Central memory CD8-positive, alpha-beta T cell (primary cell): ENCODE measurements at regions not wholly inside any gene's neighbourhood (a gene's known extent, or its start where the extent isn't known, plus 50 kb on each side); places are given as distances from the start of the nearest gene placed in this dataset.

Experiments
- ATAC-seq: fragments of 150-1000 bp; cut with Tn5 transposase; replicated peaks from 2 replicates; pipeline ENCODE4 v1.10.0; 2022; ENCODE audit warnings: mild to moderate bottlenecking, moderate FRiP score, moderate number of reproducible peaks; ENCODE audit not compliant: poor library complexity, severe bottlenecking; ENCODE audit errors: extremely low read depth
- DNase-seq, 2 donors: peaks; one replicate each; pipeline ENCODE4 v3.0.0; 2021; ENCODE audit warnings: low spot score in 2 of 2
- H3K27ac Mint-ChIP-seq: one replicate; pipeline ENCODE4 v1.8.0; 2022; ENCODE audit warnings: low read depth, mild to moderate bottlenecking, moderate library complexity, mixed read lengths
- H3K27me3 Mint-ChIP-seq: one replicate; pipeline ENCODE4 v1.8.0; 2022; ENCODE audit warnings: mixed read lengths
- H3K36me3 Mint-ChIP-seq: one replicate; pipeline ENCODE4 v1.8.0; 2022; ENCODE audit warnings: mild to moderate bottlenecking, moderate library complexity, mixed read lengths; ENCODE audit not compliant: insufficient read depth
- H3K4me1 Mint-ChIP-seq: one replicate; pipeline ENCODE4 v1.8.0; 2022; ENCODE audit warnings: mixed read lengths
- H3K4me3 Mint-ChIP-seq: one replicate; pipeline ENCODE4 v1.8.0; 2022; ENCODE audit warnings: mild to moderate bottlenecking, moderate library complexity, mixed read lengths
- H3K9me3 Mint-ChIP-seq: one replicate; pipeline ENCODE4 v1.8.0; 2022; ENCODE audit warnings: mixed read lengths

DNA sequence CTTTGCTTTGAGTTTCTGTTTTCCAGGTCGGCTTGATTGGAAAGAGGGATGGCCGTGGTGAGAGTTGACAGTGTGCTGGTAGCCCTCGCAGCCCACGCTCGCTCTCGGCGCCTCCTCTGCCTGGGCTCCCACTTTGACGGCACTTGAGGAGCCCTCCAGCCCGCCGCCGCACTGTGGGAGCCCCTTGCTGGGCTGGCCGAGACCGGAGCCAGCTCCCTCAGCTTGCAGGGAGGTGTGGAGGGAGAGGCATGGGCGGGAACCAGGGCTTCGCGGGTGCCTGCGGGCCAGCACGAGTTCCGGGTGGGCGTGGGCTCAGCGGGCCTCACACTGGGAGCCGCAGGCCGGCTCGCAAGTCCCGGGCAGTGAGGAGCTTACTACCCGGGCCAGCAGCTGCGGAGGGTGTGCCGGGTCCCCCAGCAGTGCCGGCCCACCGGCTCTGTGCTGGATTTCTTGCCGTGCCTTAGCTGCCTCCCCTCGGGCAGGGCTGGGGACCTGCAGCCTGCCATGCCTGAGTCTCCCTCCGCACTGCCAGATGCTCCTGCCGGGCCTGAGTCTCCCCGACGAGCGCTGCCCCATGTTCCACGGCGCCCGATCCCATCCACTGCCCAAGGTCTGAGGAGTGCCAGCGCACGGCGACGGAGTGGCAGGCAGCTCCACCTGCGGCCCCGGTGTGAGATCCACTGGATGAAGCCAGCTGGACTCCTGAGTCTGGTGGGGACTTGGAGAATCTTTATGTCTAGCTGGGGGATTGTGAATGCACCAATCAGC, 166.4 kb upstream of the FAT1 start:
- Mint-ChIP-seq H3K36me3 (no peaks in the 10 kb centered on the region), H3K9me3 (peaks cover 6% of the 10 kb centered on the region), H3K4me1 (no peaks in the 10 kb centered on the region), H3K4me3 (no peak overlapping the region), H3K27me3 (no peaks in the 10 kb centered on the region), H3K27ac (no peak overlapping the region)
- DNase-seq, result no peak
- ATAC-seq, result no peak

DNA sequence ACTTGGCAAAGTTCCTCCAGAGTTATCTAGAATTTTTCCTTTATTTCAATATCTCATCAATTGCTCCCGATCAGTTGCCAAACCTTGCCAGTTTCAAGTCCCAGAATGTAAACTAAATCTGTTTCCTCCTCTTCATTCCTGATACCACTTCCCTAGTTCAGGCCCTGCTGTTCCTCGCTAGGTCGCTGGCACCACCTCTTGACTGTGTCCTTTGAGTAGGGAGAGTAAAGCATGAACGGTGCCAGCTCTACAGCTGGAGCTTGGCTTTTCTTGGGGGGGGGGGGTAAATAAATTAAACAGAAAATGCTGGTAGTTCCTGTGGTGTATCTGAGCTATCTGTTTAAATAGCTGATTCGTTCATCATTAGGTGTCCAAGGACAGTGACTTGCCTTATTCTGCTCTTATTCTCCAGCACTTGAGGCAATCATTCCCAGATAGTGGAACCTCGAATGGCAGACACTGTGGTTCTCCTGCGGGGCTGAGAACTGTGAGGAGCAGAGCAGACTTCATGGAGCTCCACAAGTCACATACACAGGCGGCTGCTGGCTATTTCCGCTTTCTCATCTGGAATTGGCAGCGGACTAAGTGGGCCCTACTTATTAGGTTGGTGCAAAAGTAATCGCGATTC, 168.3 kb upstream of the FAT1 start:
- Mint-ChIP-seq H3K4me1 (no peaks in the 10 kb centered on the region), H3K27ac (no peak overlapping the region)

DNA sequence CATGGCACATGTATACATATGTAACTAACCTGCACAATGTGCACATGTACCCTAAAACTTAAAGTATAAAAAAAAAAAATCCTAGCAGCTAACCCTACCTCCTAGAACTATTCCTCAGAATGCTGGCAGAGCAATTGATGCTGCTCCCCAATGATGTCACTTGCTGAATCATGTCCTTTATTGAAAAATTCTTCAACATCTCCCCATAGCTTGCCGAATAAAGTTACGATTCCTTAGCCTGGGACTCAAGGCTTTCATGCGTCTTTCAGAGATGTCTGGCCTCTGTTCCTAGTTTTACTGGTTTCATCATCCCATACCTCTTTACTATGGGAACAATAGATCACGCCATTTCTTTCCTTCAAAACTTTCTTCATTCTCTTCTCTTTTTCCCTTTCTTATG, 174.7 kb upstream of the FAT1 start:
- Mint-ChIP-seq H3K36me3 (no peaks in the 10 kb centered on the region), H3K4me3 (no peak overlapping the region), H3K9me3 (peaks cover 19% of the 10 kb centered on the region), H3K27ac (no peak overlapping the region), H3K27me3 (no peaks in the 10 kb centered on the region), H3K4me1 (no peaks in the 10 kb centered on the region)
- DNase-seq (no peak), ATAC-seq (no peak)

More for the DNA sequence above, 168.3 kb upstream of the FAT1 start:
- DNase-seq, result no peak
- Mint-ChIP-seq H3K4me3 (no peak overlapping the region), H3K27me3 (no peaks in the 10 kb centered on the region), H3K9me3 (peaks cover 10% of the 10 kb centered on the region), H3K36me3 (no peaks in the 10 kb centered on the region)
- no peak for ATAC-seq

DNA sequence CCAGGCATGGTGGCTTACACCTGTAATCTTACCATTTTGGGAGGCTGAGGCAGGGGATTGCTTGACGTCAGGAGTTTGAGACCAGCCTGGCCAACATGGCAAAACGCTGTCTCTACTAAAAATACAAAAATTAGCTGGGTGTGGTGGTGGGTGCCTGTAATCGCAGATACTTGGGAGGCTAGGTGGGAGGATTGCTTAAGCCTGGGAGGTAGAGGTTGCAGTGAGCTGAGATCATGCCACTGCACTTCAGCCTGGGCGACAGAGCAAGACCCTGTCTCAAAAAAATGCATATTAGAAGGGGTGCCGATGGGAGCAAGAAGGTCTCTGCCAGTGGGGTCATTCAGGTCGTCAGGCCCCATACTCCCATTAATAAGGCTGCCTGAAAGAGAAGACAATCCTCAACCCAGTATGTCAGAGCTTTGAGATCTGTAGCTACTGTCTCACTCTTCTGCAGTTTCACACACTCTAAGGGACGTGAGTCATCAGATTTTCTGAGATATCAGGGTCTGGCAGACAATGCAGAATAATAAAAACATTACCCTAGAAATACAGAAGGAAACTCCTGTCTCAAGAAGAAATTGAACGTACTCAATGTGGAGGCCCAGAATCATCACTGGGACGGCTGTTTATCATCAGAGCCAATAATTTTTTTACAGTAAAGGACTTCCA, 176.7 kb upstream of the FAT1 start:
- H3K27me3 Mint-ChIP-seq, result no peaks in the 10 kb centered on the region
- H3K4me3 Mint-ChIP-seq, result no peak overlapping the region
- DNase-seq, result no peak
- ATAC-seq, result no peak
- H3K4me1 Mint-ChIP-seq, result no peaks in the 10 kb centered on the region
- no peak overlapping the region for H3K27ac Mint-ChIP-seq
- H3K36me3 Mint-ChIP-seq, result no peaks in the 10 kb centered on the region
- peaks cover 29% of the 10 kb centered on the region for H3K9me3 Mint-ChIP-seq

DNA sequence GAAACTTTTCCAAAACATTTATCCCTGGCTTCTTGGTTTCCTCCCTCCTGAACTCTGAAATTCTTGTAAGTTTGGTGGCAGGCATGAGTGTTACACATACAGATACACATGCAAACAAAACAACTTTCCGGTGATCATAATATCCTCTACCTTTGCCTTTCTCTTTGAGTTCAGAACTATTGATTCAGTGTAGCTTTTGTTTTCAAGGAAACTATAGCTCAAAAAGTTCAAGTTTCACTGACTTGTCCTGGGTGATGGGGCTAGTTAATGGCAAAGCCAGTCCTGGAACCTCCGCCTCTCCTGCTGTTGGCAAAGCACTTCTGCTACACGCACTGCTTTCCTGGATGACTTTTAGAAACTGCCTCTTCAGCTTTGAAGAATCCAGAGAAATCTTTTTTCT, 177.3 kb upstream of the FAT1 start:
- H3K36me3 Mint-ChIP-seq, result no peaks in the 10 kb centered on the region
- no peak overlapping the region for H3K4me3 Mint-ChIP-seq
- no peaks in the 10 kb centered on the region for H3K4me1 Mint-ChIP-seq
- peaks cover 36% of the 10 kb centered on the region for H3K9me3 Mint-ChIP-seq
- H3K27ac Mint-ChIP-seq, result no peak overlapping the region
- DNase-seq (no peak), ATAC-seq (no peak)
- no peaks in the 10 kb centered on the region for H3K27me3 Mint-ChIP-seq

DNA sequence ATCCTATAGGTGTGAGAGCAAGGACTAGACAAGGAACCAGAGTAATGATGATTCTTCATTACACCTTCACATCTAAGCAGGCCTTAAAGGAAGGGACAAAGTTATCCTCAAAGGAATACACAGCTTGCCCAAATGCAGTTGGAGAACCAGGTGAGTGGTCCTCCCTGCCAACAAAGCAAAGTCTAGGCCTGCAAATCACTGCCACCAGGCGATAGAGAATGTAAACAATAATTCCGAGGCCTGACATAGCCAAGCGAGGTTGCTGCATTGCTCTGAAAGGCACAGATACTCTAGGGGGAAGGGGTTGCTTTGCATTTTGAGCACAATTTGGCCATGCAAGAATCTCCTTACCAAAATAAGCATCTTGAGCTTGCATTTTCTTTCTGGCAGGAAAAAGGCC, 178.2 kb upstream of the FAT1 start:
- ATAC-seq (no peak), DNase-seq (no peak)
- H3K36me3 Mint-ChIP-seq, result peaks cover 1% of the 10 kb centered on the region
- H3K4me1 Mint-ChIP-seq, result no peaks in the 10 kb centered on the region
- peaks cover 35% of the 10 kb centered on the region for H3K9me3 Mint-ChIP-seq
- no peak overlapping the region for H3K4me3 Mint-ChIP-seq
- no peak overlapping the region for H3K27ac Mint-ChIP-seq
- no peaks in the 10 kb centered on the region for H3K27me3 Mint-ChIP-seq

DNA sequence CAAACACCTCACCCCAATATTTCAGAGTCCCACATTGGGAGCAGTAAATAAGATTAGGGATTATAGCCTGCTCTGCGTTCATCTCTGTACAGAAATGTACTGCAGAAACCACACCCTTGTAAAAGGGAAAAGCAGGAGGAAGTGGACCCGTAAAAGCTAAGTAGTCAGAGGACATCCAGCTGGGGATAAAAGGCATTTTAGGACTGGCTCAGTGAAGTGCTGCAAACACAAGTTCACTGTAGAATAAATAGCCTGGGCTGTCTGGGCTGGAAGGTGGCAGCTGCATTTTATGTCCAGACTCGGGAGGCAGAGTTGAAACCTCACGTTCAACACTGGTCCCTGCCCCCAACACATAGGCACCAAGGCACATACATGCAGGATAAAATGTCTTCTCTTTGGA, 178.7 kb upstream of the FAT1 start:
- Mint-ChIP-seq H3K27ac (no peak overlapping the region), H3K36me3 (peaks cover 2% of the 10 kb centered on the region), H3K9me3 (peaks cover 34% of the 10 kb centered on the region), H3K27me3 (no peaks in the 10 kb centered on the region), H3K4me1 (no peaks in the 10 kb centered on the region), H3K4me3 (no peak overlapping the region)
- DNase-seq (no peak), ATAC-seq (no peak)

DNA sequence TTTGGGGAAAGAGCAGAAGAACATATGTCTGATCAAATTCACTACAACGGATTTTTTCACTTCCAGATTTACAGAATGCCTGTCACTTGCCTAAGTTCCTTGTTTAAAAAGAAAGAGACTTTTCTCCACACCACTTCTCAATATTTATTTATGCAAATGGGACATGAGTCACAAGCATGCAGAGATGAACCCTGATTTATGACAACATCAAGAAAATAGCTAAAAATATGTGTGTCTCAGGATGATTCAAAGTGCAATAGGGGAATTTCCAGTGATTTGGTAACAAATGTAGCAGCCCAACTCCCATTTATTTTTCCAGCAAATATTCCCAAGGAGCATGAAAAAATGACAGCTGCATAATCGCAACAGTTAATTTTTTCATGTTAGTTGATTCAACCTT, 180.4 kb upstream of the FAT1 start:
- H3K27ac Mint-ChIP-seq, result no peak overlapping the region
- H3K4me1 Mint-ChIP-seq, result no peaks in the 10 kb centered on the region
- ATAC-seq, result no peak
- DNase-seq, result no peak
- H3K4me3 Mint-ChIP-seq, result no peak overlapping the region
- no peaks in the 10 kb centered on the region for H3K27me3 Mint-ChIP-seq
- H3K36me3 Mint-ChIP-seq, result peaks cover 2% of the 10 kb centered on the region
- H3K9me3 Mint-ChIP-seq, result peaks cover 30% of the 10 kb centered on the region

DNA sequence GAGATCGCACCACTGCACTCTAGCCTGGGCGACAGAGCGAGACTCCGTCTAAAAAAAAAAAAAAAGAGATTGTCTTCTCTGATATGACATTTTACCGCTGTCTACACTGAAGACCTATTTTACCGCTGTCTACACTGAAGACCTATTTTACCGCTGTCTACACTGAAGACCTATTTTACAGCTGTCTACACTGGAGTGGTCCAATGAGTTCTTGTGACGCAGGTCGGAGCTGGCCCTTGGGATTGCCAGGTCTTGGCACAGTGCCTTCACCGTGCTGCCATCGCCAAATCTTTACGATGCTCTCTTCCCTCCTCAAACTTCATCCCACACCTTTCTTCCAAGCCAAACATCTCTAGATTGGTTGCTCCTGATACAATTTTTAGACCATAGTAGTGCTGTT, 183.1 kb upstream of the FAT1 start:
- ATAC-seq, result no peak
- H3K27me3 Mint-ChIP-seq, result no peaks in the 10 kb centered on the region
- peaks cover 31% of the 10 kb centered on the region for H3K9me3 Mint-ChIP-seq
- no peak overlapping the region for H3K4me3 Mint-ChIP-seq
- H3K36me3 Mint-ChIP-seq, result peaks cover 2% of the 10 kb centered on the region
- no peaks in the 10 kb centered on the region for H3K4me1 Mint-ChIP-seq
- no peak overlapping the region for H3K27ac Mint-ChIP-seq
- no peak for DNase-seq

DNA sequence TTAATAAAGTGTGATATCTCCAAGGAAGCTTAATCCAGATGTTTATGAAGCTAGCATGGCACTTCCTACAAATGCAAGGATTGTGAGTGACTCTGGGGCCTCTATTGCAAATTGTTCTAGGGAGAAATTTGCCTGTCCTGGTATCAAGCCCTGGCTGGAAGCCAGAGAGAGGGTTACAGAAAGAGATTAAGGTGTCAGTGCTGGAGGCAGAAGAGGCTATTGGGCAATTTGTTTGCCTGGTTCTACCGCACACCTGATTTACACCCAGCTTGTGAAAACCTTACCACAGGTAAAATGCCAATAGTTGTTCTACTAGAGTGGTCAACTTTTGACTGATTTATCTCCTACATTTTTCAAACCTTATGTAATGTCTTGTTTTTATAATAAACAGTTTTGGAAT, 186.7 kb upstream of the FAT1 start:
- ATAC-seq (no peak), DNase-seq (no peak)
- Mint-ChIP-seq H3K27me3 (no peaks in the 10 kb centered on the region), H3K4me3 (no peak overlapping the region), H3K4me1 (no peaks in the 10 kb centered on the region), H3K27ac (no peak overlapping the region), H3K9me3 (peaks cover 24% of the 10 kb centered on the region), H3K36me3 (peaks cover 2% of the 10 kb centered on the region)

DNA sequence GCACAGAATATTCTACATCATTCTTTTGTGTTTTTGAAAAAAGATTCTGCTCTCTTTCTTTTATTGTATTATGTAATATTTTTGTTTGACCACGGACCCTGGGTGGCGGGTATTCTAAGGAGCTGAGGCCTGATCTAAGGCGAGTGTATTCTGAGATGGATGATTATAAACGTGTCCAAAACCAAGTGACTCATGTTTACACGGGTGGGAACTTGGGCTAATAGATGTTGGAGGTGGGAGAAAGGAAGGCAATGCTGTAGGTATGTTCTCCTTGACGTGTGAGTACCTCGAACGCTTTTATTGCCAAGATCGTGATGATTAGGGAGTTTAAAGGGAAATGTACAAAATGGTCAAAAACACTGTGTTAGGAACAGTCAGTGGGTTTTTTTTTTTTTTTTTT, 188.9 kb upstream of the FAT1 start:
- no peak for ATAC-seq
- no peak overlapping the region for H3K27ac Mint-ChIP-seq
- no peaks in the 10 kb centered on the region for H3K36me3 Mint-ChIP-seq
- H3K9me3 Mint-ChIP-seq, result peaks cover 14% of the 10 kb centered on the region
- H3K4me3 Mint-ChIP-seq, result no peak overlapping the region
- no peaks in the 10 kb centered on the region for H3K27me3 Mint-ChIP-seq
- DNase-seq, result no peak
- H3K4me1 Mint-ChIP-seq, result no peaks in the 10 kb centered on the region

DNA sequence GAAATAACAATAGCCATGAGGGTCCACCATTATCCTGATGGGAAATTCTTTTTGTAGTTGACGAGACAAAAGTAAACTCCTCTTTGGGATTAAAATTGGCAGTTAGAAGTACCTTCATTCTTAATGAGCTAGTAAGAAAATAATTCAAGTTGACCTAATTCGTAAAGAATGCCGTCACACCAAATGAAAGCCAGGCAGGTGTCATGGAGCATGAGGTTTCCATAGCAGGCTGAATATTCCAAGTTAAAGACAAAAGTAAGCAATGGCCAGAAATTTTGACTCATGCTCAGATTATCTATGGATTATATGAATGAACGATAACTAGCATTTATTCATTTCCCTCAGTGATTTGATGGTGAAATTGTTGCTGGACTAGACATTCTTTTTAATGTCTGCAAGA, 192.2 kb upstream of the FAT1 start:
- DNase-seq (no peak), ATAC-seq (no peak)
- H3K4me1 Mint-ChIP-seq, result no peaks in the 10 kb centered on the region
- no peaks in the 10 kb centered on the region for H3K36me3 Mint-ChIP-seq
- no peak overlapping the region for H3K27ac Mint-ChIP-seq
- H3K9me3 Mint-ChIP-seq, result peaks cover 26% of the 10 kb centered on the region
- no peak overlapping the region for H3K4me3 Mint-ChIP-seq
- H3K27me3 Mint-ChIP-seq, result no peaks in the 10 kb centered on the region

DNA sequence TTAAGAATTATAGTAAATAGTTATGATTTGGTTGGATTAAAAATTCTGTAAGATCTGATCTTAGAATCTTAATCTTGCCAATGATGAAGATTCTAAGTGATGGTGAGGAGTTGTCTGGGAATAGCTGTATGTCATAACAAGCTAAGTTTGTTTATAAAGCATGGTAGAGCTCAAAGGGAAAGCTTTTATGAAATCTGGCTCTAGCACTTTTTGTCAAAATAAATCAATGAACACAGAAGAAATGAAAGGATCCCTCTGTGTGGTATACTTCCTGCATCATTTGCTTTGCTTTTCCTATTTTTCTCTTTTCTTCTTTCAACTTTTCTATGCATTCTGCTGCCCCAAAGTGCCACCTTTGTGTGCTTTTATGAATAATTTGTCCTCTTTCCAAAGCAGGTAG, 193.5 kb upstream of the FAT1 start:
- no peaks in the 10 kb centered on the region for H3K27me3 Mint-ChIP-seq
- H3K4me3 Mint-ChIP-seq, result no peak overlapping the region
- H3K9me3 Mint-ChIP-seq, result peaks cover 21% of the 10 kb centered on the region
- H3K27ac Mint-ChIP-seq, result no peak overlapping the region
- ATAC-seq (no peak), DNase-seq (no peak)
- no peaks in the 10 kb centered on the region for H3K4me1 Mint-ChIP-seq
- no peaks in the 10 kb centered on the region for H3K36me3 Mint-ChIP-seq
